SK-N-SH treated with all-trans-retinoic acid at 6 μM for 48 hours (cell line): ENCODE measurements at regions not wholly inside any gene's neighbourhood (a gene's known extent, or its start where the extent isn't known, plus 50 kb on each side); places are given as distances from the start of the nearest gene placed in this dataset.

ENCODE experiments used
- ZNF565 ChIP-seq: fragments of 450-650 bp; formaldehyde crosslinking; conservative IDR thresholded peaks from 2 replicates; pipeline ENCODE4 v1.5.0; 2020; ENCODE audit warnings: low read depth, mild to moderate bottlenecking, moderate library complexity
- TF ChIP-seq, protein P1 (sequence below): fragments of 250-450 bp; sonication (Bioruptor Pico); IDR thresholded peaks from 2 replicates; pipeline ENCODE4 v1.5.1; 2021; ENCODE audit warnings: mild to moderate bottlenecking, moderate library complexity

- TF ChIP-seq ZNF565 (CRISPR knock-in tag): no peak
- TF ChIP-seq, protein P1, sequence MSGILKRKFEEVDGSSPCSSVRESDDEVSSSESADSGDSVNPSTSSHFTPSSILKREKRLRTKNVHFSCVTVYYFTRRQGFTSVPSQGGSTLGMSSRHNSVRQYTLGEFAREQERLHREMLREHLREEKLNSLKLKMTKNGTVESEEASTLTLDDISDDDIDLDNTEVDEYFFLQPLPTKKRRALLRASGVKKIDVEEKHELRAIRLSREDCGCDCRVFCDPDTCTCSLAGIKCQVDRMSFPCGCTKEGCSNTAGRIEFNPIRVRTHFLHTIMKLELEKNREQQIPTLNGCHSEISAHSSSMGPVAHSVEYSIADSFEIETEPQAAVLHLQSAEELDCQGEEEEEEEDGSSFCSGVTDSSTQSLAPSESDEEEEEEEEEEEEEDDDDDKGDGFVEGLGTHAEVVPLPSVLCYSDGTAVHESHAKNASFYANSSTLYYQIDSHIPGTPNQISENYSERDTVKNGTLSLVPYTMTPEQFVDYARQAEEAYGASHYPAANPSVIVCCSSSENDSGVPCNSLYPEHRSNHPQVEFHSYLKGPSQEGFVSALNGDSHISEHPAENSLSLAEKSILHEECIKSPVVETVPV (CRISPR knock-in tag): no peak
These were observed 312.5 kb upstream of the PRICKLE1 start for GRCh38 chr12:42902001-42902400.
